NCI-H345 treated with DMSO at 0.1 percent for 48 hours (cell line): ENCODE measurements at regions not wholly inside any gene's neighbourhood (a gene's known extent, or its start where the extent isn't known, plus 50 kb on each side); places are given as distances from the start of the nearest gene placed in this dataset.

Experiments
- DNase-seq: peaks from one replicate; lab custom pipeline; 2025; ENCODE audit not compliant: unreplicated experiment; lab: John Stamatoyannopoulos, UW

GRCh38 chr5:30856242-30856641, 337.2 kb upstream of the CDH6 start:
- no peak for DNase-seq

- DNase-seq, result no peak
Measured at GRCh38 chr5:30853158-30853557, 340.3 kb upstream of the CDH6 start.

- no peak for DNase-seq
Measured at GRCh38 chr5:30850866-30851265, 342.6 kb upstream of the CDH6 start.

GRCh38 chr5:30849931-30850710, 343.4 kb upstream of the CDH6 start:
- DNase-seq, result no peak

- DNase-seq, result no peak
Measured at GRCh38 chr5:30846171-30846570, 347.3 kb upstream of the CDH6 start.

- no peak for DNase-seq
Measured at GRCh38 chr5:30845194-30845593, 348.3 kb upstream of the CDH6 start.

- no peak for DNase-seq
Measured at GRCh38 chr5:30843541-30843940, 349.9 kb upstream of the CDH6 start.

GRCh38 chr5:30839956-30840355, 353.5 kb upstream of the CDH6 start:
- DNase-seq, result no peak

GRCh38 chr5:30838936-30839496, 354.5 kb upstream of the CDH6 start:
- no peak for DNase-seq

- peak; percentile 39 for DNase-seq
Measured at GRCh38 chr5:30832519-30832918, 361.0 kb upstream of the CDH6 start.

- DNase-seq, result no peak
Measured at GRCh38 chr5:30831605-30832004, 361.9 kb upstream of the CDH6 start.

GRCh38 chr5:30831123-30831522, 362.4 kb upstream of the CDH6 start:
- no peak for DNase-seq

- no peak for DNase-seq
Measured at GRCh38 chr5:30811298-30811697, 382.2 kb upstream of the CDH6 start.

- no peak for DNase-seq
Measured at GRCh38 chr5:30809933-30810332, 383.6 kb upstream of the CDH6 start.

GRCh38 chr5:30808996-30809395, 384.5 kb upstream of the CDH6 start:
- DNase-seq, result no peak

- no peak for DNase-seq
Measured at GRCh38 chr5:30804739-30805505, 388.6 kb upstream of the CDH6 start.

- DNase-seq, result no peak
Measured at GRCh38 chr5:30802961-30803705, 390.4 kb upstream of the CDH6 start.

GRCh38 chr5:30781643-30782042, 411.8 kb upstream of the CDH6 start:
- no peak for DNase-seq

- DNase-seq, result no peak
Measured at GRCh38 chr5:30768056-30768690, 425.3 kb upstream of the CDH6 start.

GRCh38 chr5:30765706-30766105, 427.8 kb upstream of the CDH6 start:
- no peak for DNase-seq

- no peak for DNase-seq
Measured at GRCh38 chr5:30765227-30765626, 428.3 kb upstream of the CDH6 start.
